ENCODE measurements at regions not wholly inside any gene's neighbourhood (a gene's known extent, or its start where the extent isn't known, plus 50 kb on each side); places are given as distances from the start of the nearest gene placed in this dataset.
"Not testable (repeated sequence)": the region's sequence is repeated elsewhere in the genome, so short reads cannot be mapped to it uniquely, and the experiment has no call there.

DNA sequence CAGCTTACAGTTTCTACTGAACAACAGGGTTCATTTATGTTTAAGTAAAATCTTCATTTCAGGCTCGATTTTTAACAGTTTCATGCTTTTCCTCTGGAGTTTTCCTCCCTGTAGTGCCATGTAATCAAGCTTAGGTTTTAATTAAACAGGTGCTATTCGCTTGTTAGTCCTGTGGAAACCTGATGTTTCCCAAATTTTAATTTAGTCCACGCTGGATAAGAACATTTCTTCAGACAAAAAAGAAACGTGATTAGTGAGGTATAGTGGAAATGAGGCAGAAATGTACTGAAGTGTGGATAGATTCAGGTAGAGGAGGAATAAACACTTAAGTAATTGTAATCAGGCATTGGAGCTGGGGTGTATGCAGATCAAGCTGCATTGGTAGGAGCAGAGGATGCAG lies 1217.5 kb downstream of the AACS start:
- H3K4me1 ChIP-seq (ENCODE audit: control insufficient read depth, insufficient read depth, low read length, poor library complexity, severe bottlenecking): no peaks in the 10 kb centered on the region
- H3K36me3 ChIP-seq (ENCODE audit: control insufficient read depth, insufficient read depth, low read length): no peaks in the 10 kb centered on the region
- H3K9me3 ChIP-seq (ENCODE audit: control insufficient read depth, low read length): no peaks in the 10 kb centered on the region
- H3K4me3 ChIP-seq (ENCODE audit: insufficient read depth, low read depth, low read length, poor library complexity, severe bottlenecking): no peak overlapping the region
- H3K27me3 ChIP-seq (replicated peaks; ENCODE audit: control insufficient read depth, insufficient read depth, low read length, poor library complexity, severe bottlenecking): no peaks in the 10 kb centered on the region
- H3K27ac ChIP-seq (ENCODE audit: insufficient read depth, low read length, poor library complexity, severe bottlenecking): no peak overlapping the region
- DNase-seq: no peak

DNA sequence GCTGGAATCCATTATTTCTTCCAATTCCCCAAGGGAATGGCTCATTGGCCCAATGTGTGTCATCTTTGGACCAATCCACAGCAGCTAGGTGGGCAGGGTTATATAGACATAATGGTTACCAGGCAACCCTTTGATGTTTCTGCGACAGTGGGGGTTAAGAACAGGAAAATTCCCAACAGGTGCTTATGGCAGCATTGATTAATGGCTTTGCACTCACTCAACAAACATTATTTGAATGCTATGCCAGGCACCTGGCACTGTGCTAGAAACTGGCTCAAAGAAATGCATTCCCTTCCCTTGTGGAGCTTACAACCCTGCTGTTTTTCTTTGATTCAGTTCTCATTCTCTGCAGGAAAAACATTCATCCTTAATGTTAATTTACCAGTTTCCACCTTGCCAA lies 1221.0 kb downstream of the AACS start:
- H3K27me3 ChIP-seq (replicated peaks; ENCODE audit: control insufficient read depth, insufficient read depth, low read length, poor library complexity, severe bottlenecking): no peaks in the 10 kb centered on the region
- H3K4me1 ChIP-seq (ENCODE audit: control insufficient read depth, insufficient read depth, low read length, poor library complexity, severe bottlenecking): no peaks in the 10 kb centered on the region
- no peaks in the 10 kb centered on the region for H3K36me3 ChIP-seq (ENCODE audit: control insufficient read depth, insufficient read depth, low read length)
- DNase-seq: no peak
- no peak overlapping the region for H3K27ac ChIP-seq (ENCODE audit: insufficient read depth, low read length, poor library complexity, severe bottlenecking)
- no peak overlapping the region for H3K4me3 ChIP-seq (ENCODE audit: insufficient read depth, low read depth, low read length, poor library complexity, severe bottlenecking)
- H3K9me3 ChIP-seq (ENCODE audit: control insufficient read depth, low read length): no peaks in the 10 kb centered on the region

DNA sequence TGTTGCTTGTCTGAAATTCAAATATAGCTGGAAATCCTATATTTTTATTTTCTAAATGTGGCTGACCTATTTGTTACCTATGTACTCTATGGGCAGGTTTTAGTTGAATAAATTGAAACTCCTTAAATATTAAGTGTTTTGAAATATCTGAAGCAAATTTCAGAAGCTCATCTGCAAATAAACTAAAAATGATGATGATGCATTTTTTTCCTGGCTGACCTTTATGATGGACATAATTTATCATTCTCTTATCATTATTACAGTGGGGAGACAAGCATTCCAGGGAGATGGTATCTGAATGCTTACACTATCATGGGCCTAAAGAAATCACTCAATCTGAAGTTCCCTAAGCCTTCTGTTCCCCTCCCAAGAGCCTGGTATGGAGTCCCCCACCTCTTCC lies 1225.2 kb downstream of the AACS start:
- H3K27ac ChIP-seq (ENCODE audit: insufficient read depth, low read length, poor library complexity, severe bottlenecking): no peak overlapping the region
- no peaks in the 10 kb centered on the region for H3K27me3 ChIP-seq (replicated peaks; ENCODE audit: control insufficient read depth, insufficient read depth, low read length, poor library complexity, severe bottlenecking)
- H3K9me3 ChIP-seq (ENCODE audit: control insufficient read depth, low read length): no peaks in the 10 kb centered on the region
- no peaks in the 10 kb centered on the region for H3K36me3 ChIP-seq (ENCODE audit: control insufficient read depth, insufficient read depth, low read length)
- DNase-seq: no peak
- H3K4me1 ChIP-seq (ENCODE audit: control insufficient read depth, insufficient read depth, low read length, poor library complexity, severe bottlenecking): no peaks in the 10 kb centered on the region
- no peak overlapping the region for H3K4me3 ChIP-seq (ENCODE audit: insufficient read depth, low read depth, low read length, poor library complexity, severe bottlenecking)

DNA sequence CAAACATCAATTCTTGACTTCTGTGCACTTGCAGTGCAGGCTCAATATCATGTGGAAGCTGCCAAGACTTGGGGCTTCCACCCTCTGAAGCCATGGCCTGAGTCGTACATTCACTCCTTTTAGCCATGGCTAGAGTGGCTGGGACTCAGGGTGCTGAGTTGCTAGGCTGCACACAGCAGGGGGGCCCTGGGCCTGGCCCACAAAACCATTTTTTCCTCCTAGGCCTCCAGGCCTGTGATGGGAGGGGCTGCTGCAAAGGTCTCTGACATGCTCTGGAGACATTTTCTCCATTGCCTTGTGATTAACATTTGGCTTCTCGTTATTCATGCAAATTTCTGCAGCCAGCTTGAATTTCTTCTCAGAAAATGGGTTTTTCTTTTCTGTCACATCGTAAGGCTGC lies 1226.8 kb downstream of the AACS start:
- H3K4me1 ChIP-seq (ENCODE audit: control insufficient read depth, insufficient read depth, low read length, poor library complexity, severe bottlenecking); DNase-seq; H3K9me3 ChIP-seq (ENCODE audit: control insufficient read depth, low read length); H3K4me3 ChIP-seq (ENCODE audit: insufficient read depth, low read depth, low read length, poor library complexity, severe bottlenecking); H3K27ac ChIP-seq (ENCODE audit: insufficient read depth, low read length, poor library complexity, severe bottlenecking); H3K27me3 ChIP-seq (replicated peaks; ENCODE audit: control insufficient read depth, insufficient read depth, low read length, poor library complexity, severe bottlenecking); H3K36me3 ChIP-seq (ENCODE audit: control insufficient read depth, insufficient read depth, low read length): not testable (repeated sequence)

DNA sequence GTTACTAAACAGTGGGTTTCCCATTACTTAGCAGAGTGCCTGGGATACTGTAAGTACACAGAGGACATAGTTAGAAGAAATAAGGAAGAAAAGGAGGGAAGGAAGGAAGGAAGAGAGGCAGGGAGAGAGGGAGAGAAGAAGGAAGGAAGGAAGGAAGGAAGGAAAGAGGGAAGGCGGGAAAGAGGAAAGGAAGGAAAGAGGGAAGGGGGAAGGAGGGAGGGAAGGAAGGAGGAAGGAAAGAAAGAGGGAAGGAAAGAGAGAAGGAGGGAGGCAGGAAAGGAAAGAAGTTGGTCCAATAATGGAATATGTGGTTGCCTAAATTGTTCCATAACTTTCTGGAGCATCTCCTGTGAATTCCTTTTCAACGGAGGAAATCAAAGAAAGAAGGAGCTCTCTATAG lies 1230.4 kb downstream of the AACS start:
- no peaks in the 10 kb centered on the region for H3K9me3 ChIP-seq (ENCODE audit: control insufficient read depth, low read length)
- DNase-seq: no peak
- H3K4me1 ChIP-seq (ENCODE audit: control insufficient read depth, insufficient read depth, low read length, poor library complexity, severe bottlenecking): no peaks in the 10 kb centered on the region
- H3K27me3 ChIP-seq (replicated peaks; ENCODE audit: control insufficient read depth, insufficient read depth, low read length, poor library complexity, severe bottlenecking): no peaks in the 10 kb centered on the region
- H3K36me3 ChIP-seq (ENCODE audit: control insufficient read depth, insufficient read depth, low read length): no peaks in the 10 kb centered on the region
- no peak overlapping the region for H3K4me3 ChIP-seq (ENCODE audit: insufficient read depth, low read depth, low read length, poor library complexity, severe bottlenecking)
- no peak overlapping the region for H3K27ac ChIP-seq (ENCODE audit: insufficient read depth, low read length, poor library complexity, severe bottlenecking)

DNA sequence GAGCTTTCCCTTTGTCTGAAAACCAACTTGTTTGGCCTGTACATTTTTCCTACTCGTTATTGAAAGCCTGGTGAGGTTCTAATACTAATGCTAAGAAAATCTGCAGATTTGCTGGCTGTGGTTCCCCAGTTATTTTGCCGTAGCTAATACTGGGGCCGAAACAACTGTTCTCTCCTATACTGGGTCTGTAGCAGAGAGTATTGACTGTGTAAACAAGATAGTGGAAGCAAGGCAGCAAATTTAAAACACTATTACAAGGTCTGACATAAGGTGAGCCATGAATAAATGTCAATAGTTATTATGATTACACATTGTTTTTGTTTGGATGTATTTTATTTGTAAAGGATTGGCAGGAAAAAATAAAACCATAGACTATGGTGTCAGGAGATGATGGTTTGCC lies 1244.0 kb downstream of the AACS start:
- no peak overlapping the region for H3K4me3 ChIP-seq (ENCODE audit: insufficient read depth, low read depth, low read length, poor library complexity, severe bottlenecking)
- no peaks in the 10 kb centered on the region for H3K9me3 ChIP-seq (ENCODE audit: control insufficient read depth, low read length)
- no peak overlapping the region for H3K27ac ChIP-seq (ENCODE audit: insufficient read depth, low read length, poor library complexity, severe bottlenecking)
- no peaks in the 10 kb centered on the region for H3K27me3 ChIP-seq (replicated peaks; ENCODE audit: control insufficient read depth, insufficient read depth, low read length, poor library complexity, severe bottlenecking)
- DNase-seq: no peak
- no peaks in the 10 kb centered on the region for H3K4me1 ChIP-seq (ENCODE audit: control insufficient read depth, insufficient read depth, low read length, poor library complexity, severe bottlenecking)
- no peaks in the 10 kb centered on the region for H3K36me3 ChIP-seq (ENCODE audit: control insufficient read depth, insufficient read depth, low read length)

DNA sequence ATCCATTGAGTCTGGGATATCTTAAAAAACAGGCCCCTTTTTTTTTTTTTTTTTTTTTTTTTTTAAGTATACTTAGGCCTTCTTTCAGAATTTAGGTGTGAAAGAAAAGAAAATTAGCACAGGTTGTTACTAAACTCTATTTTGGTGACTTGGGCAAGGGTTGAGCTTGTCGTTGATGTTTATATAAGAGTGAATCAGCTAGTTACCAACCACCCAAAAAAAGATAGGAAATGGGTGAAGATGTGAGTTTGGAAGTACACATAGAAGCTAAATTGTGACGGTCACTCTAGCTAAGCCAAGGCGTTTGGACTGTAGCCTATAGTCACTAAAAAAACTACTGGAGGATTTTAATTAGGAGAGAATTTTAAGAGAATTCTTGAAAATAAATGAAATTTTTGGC lies 1247.2 kb downstream of the AACS start:
- no peaks in the 10 kb centered on the region for H3K9me3 ChIP-seq (ENCODE audit: control insufficient read depth, low read length)
- no peak overlapping the region for H3K4me3 ChIP-seq (ENCODE audit: insufficient read depth, low read depth, low read length, poor library complexity, severe bottlenecking)
- no peaks in the 10 kb centered on the region for H3K27me3 ChIP-seq (replicated peaks; ENCODE audit: control insufficient read depth, insufficient read depth, low read length, poor library complexity, severe bottlenecking)

DNA sequence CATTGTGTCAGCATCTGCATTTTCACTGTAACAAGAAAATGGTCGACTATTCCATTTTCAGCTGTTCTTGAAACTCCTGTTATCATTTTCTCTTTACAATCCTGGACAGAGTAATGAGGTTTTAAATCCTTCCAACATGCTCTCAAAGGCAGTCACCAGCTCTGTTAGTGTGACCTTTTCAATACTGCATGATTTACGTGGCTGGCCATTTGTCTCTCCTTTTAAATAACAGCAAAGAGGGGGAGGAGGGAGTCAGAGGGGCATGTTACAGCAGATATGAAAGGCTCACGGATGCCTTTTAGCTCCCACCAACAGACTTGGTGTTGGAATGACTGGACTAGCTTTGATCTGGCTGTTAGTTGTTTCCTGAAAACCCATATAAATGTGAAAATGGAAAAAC lies 1251.2 kb downstream of the AACS start:
- H3K27me3 ChIP-seq (replicated peaks; ENCODE audit: control insufficient read depth, insufficient read depth, low read length, poor library complexity, severe bottlenecking): no peaks in the 10 kb centered on the region
- H3K4me3 ChIP-seq (ENCODE audit: insufficient read depth, low read depth, low read length, poor library complexity, severe bottlenecking): no peak overlapping the region
- H3K4me1 ChIP-seq (ENCODE audit: control insufficient read depth, insufficient read depth, low read length, poor library complexity, severe bottlenecking): no peaks in the 10 kb centered on the region
- H3K36me3 ChIP-seq (ENCODE audit: control insufficient read depth, insufficient read depth, low read length): no peaks in the 10 kb centered on the region
- no peak overlapping the region for H3K27ac ChIP-seq (ENCODE audit: insufficient read depth, low read length, poor library complexity, severe bottlenecking)
- H3K9me3 ChIP-seq (ENCODE audit: control insufficient read depth, low read length): no peaks in the 10 kb centered on the region
- no peak for DNase-seq

More for the DNA sequence above, 1247.2 kb downstream of the AACS start:
- Histone ChIP-seq H3K27ac (ENCODE audit: insufficient read depth, low read length, poor library complexity, severe bottlenecking) (no peak overlapping the region), H3K4me1 (ENCODE audit: control insufficient read depth, insufficient read depth, low read length, poor library complexity, severe bottlenecking) (no peaks in the 10 kb centered on the region), H3K36me3 (ENCODE audit: control insufficient read depth, insufficient read depth, low read length) (no peaks in the 10 kb centered on the region)
- no peak for DNase-seq

DNA sequence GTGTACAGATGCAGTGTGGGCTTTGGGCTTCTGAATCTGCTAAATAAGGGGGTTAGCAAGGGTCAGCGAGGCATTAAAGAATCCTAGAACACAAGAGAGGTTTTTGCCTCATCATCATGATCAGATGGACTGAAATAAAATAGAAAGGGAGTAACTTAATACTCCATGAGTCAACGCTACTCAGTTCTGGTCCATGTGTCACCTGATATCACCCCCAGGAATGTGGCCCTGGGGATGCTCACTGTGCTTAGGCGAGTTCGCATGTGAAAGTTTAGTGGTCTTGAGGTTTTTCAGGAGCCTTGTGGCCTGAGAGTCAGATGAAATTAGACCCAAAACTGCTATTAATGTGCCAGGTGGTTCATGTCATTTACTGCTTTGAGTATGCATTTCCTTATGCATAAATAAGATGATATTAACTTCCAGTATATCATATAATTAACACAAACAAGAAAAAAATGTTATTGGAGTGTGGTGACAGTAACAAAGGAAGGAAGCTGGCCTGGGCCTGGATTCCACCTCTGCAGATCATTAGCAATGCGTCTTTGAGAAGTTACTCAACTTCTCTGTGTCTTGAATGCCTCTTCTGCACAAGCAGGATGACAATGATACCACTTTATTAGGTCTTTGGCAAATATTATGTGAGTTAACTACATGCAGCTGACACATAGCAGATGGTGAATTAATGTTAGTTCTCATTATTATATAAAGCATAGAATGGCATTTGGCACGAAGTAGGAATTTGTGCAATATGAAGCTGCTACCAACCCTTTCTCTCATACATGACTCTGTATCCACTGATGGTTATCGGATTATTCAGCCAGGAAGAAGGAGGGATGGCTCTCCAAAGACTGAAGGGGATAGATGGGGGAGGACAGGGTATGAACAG lies 1272.6 kb downstream of the AACS start:
- no peak overlapping the region for H3K4me3 ChIP-seq (ENCODE audit: insufficient read depth, low read depth, low read length, poor library complexity, severe bottlenecking)
- no peaks in the 10 kb centered on the region for H3K36me3 ChIP-seq (ENCODE audit: control insufficient read depth, insufficient read depth, low read length)
- no peak for DNase-seq
- H3K4me1 ChIP-seq (ENCODE audit: control insufficient read depth, insufficient read depth, low read length, poor library complexity, severe bottlenecking): no peaks in the 10 kb centered on the region
- no peaks in the 10 kb centered on the region for H3K27me3 ChIP-seq (replicated peaks; ENCODE audit: control insufficient read depth, insufficient read depth, low read length, poor library complexity, severe bottlenecking)
- H3K27ac ChIP-seq (ENCODE audit: insufficient read depth, low read length, poor library complexity, severe bottlenecking): no peak overlapping the region
- H3K9me3 ChIP-seq (ENCODE audit: control insufficient read depth, low read length): no peaks in the 10 kb centered on the region

DNA sequence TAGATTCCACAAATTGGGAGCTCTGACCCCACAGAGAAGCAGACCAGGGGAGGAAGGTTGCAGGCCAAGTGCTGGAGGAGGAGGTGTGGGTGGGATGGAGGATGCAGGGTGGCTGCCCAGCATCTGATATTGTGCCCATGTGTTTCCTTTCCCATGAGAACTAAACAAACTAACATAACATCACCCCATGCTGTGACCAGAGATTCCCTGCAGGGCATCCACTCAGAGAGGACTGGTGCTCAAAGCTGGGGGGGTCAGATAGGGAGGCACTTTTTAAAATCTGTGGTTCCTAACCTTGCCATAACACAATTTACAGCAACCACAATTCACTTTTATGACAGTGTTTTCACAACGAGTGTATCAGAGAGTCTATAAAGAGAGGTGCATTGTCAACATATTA lies 1277.6 kb downstream of the AACS start:
- DNase-seq: no peak
- Histone ChIP-seq H3K4me3 (ENCODE audit: insufficient read depth, low read depth, low read length, poor library complexity, severe bottlenecking) (no peak overlapping the region), H3K4me1 (ENCODE audit: control insufficient read depth, insufficient read depth, low read length, poor library complexity, severe bottlenecking) (no peaks in the 10 kb centered on the region), H3K36me3 (ENCODE audit: control insufficient read depth, insufficient read depth, low read length) (no peaks in the 10 kb centered on the region), H3K9me3 (ENCODE audit: control insufficient read depth, low read length) (no peaks in the 10 kb centered on the region), H3K27ac (ENCODE audit: insufficient read depth, low read length, poor library complexity, severe bottlenecking) (no peak overlapping the region), H3K27me3 (replicated peaks; ENCODE audit: control insufficient read depth, insufficient read depth, low read length, poor library complexity, severe bottlenecking) (no peaks in the 10 kb centered on the region)

All from effector memory CD4-positive, alpha-beta T cell (primary cell).